HUES6 (cell line): ENCODE measurements at regions not wholly inside any gene's neighbourhood (a gene's known extent, or its start where the extent isn't known, plus 50 kb on each side); places are given as distances from the start of the nearest gene placed in this dataset.

ENCODE experiments used
- H3K27ac ChIP-seq: 2 replicates; pipeline ENCODE4 v1.7.0; 2013; ENCODE audit warnings: low read depth, mild to moderate bottlenecking, low read length, inconsistent platforms
- H3K27me3 ChIP-seq: 2 replicates; pipeline ENCODE4 v1.6.1; 2013; ENCODE audit warnings: low read length; ENCODE audit not compliant: control insufficient read depth, insufficient read depth
- H3K36me3 ChIP-seq: 2 replicates; pipeline ENCODE4 v1.6.1; 2013; ENCODE audit warnings: low read length; ENCODE audit not compliant: control insufficient read depth, insufficient read depth
- H3K4me1 ChIP-seq: 2 replicates; pipeline ENCODE4 v1.6.1; 2013; ENCODE audit warnings: low read length; ENCODE audit not compliant: control insufficient read depth, insufficient read depth
- H3K4me3 ChIP-seq: 2 replicates; pipeline ENCODE4 v1.5.1; 2013; ENCODE audit warnings: low read depth, low read length
- H3K9ac ChIP-seq: one replicate; pipeline ENCODE4 v1.6.1; 2013; ENCODE audit warnings: mild to moderate bottlenecking, low read length
- H3K9me3 ChIP-seq: 2 replicates; pipeline ENCODE4 v1.6.1; 2013; ENCODE audit warnings: low read depth, low read length; ENCODE audit not compliant: control insufficient read depth, insufficient read depth

DNA sequence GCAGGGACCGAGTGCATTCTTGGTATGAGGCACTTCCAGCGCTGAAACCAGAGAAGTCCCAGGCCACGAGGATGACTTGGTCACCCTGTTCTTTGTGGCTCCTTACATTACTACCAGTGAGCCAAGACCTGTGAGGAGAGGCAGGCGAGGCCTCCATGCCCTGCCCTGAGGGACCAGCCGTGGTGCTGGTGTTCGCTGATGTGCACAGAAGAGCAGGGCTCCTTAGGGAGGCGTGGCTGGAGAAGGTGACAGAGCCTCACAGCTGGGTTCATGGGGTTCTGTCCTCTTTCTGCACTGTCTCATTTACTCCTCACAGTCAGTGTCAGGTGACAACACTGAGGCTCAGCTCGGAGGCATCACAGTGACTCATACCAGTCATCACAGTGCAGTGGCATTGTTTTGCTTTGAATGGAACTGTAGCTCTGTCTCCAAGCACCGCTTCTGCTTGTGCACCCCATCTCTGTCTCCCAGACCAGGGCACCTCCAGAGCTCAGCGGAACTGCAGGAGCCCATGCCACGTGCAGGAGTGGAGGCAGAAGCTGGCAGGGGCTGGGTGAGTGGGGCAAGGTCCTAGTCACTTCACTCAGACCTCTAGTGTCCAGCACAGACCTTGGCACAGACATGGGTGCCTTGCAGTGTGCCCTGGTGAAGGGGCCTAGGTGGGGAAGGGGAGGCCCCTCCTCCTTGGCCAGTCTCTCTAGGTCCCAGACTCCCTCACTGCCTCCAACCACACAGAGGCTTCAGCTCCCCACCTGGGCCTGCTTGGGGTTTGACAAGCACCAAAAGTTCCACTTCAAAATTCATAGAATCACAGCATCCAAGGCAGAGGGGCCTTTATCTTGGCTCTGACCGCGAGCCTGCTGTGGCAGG is 310.9 kb downstream of the MATN1 start:
- Histone ChIP-seq H3K27ac (no peak overlapping the region), H3K27me3 (no peaks in the 10 kb centered on the region), H3K9ac (no peak overlapping the region), H3K4me1 (peaks cover 5% of the 10 kb centered on the region; the same call in 1 of the 2 replicates), H3K9me3 (no peaks in the 10 kb centered on the region), H3K4me3 (no peak overlapping the region), H3K36me3 (no peaks in the 10 kb centered on the region)

GRCh38 chr1:30411206-30411605 is 312.2 kb downstream of the MATN1 start:
- no peak overlapping the region for H3K9ac ChIP-seq
- no peaks in the 10 kb centered on the region for H3K36me3 ChIP-seq
- H3K9me3 ChIP-seq: no peaks in the 10 kb centered on the region
- H3K4me1 ChIP-seq: peaks cover 9% of the 10 kb centered on the region; the same call in 1 of the 2 replicates
- H3K27me3 ChIP-seq: no peaks in the 10 kb centered on the region
- H3K27ac ChIP-seq: no peak overlapping the region
- no peak overlapping the region for H3K4me3 ChIP-seq

DNA sequence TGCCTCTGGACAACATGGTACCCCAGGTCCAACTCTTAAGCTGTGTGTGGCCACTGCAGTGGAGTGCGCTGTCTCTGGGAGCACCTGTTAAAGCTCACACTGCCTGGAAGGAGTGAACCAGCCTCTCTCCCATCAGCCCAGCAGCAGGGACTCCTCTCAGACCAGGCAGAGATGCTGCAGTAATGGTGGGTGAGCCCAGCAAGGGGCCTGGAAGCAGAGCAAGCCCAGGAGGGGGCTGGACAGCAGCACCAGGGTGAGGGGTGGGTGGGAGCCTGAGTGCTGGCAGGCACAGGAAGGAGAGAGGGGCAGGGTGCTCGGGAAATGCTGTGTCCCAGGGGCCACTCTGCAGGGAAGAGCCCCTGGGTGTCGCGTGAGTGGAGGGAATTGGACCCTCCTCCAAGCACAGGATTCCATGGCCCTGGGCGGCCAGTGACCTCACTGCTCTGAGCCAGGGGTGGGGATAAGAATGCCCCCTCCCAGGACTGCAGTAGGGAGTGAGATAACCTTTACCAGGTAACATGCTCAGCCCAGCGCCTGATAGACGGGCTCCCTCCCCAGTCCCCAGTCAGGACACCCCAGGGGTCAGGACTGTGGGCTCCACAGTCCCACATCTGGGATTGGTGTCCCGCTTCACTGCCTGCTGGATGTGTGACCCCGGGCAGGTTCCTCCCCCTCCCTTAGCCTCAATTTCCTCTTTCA is 313.1 kb downstream of the MATN1 start:
- no peaks in the 10 kb centered on the region for H3K9me3 ChIP-seq
- H3K4me1 ChIP-seq: peaks cover 9% of the 10 kb centered on the region; the same call in 1 of the 2 replicates
- H3K4me3 ChIP-seq: no peak overlapping the region
- H3K9ac ChIP-seq: no peak overlapping the region
- no peaks in the 10 kb centered on the region for H3K36me3 ChIP-seq
- H3K27ac ChIP-seq: no peak overlapping the region
- H3K27me3 ChIP-seq: no peaks in the 10 kb centered on the region

DNA sequence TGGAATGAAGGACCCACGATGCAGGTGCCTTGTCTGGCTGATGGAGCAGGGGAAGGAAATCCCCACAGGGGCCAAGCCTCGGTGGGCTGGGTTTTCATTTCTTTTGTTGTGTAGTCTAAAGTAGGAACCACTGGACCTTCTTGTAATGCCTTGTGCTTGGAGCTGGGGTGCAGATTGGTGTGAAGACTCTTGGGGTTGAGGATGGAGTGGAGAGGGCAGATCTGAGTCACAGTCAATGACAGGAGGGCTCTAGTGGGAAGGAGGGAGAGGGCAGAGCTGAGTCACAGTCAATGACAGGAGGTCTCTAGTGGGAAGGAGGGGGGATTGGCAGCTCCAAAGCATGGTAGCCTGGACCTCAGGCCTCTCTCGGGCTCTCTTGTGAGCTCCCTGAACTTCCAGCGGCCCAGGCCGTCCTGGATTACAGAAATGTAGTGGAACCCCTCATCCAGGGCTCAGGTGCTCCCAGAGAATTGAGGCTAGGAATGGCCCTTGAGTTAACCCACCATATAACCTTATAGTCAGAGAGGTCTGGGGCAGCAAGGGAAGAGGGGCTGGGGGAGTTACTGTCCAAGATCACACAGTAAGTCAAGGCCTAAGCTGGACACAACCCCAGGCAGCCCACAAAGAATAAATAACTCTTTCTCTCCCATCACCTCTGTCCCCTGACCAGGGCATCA is 313.8 kb downstream of the MATN1 start:
- Histone ChIP-seq H3K27ac (no peak overlapping the region), H3K4me3 (no peak overlapping the region), H3K9ac (no peak overlapping the region), H3K4me1 (peaks cover 9% of the 10 kb centered on the region; the same call in 1 of the 2 replicates), H3K36me3 (no peaks in the 10 kb centered on the region), H3K27me3 (no peaks in the 10 kb centered on the region), H3K9me3 (no peaks in the 10 kb centered on the region)

GRCh38 chr1:30407865-30408580 is 315.4 kb downstream of the MATN1 start:
- peaks cover 9% of the 10 kb centered on the region; the same call in 1 of the 2 replicates for H3K4me1 ChIP-seq
- H3K36me3 ChIP-seq: no peaks in the 10 kb centered on the region
- H3K9me3 ChIP-seq: no peaks in the 10 kb centered on the region
- H3K9ac ChIP-seq: no peak overlapping the region
- H3K4me3 ChIP-seq: no peak overlapping the region
- no peak overlapping the region for H3K27ac ChIP-seq
- H3K27me3 ChIP-seq: no peaks in the 10 kb centered on the region

GRCh38 chr1:30406996-30407864 is 316.2 kb downstream of the MATN1 start:
- Histone ChIP-seq H3K27me3 (no peaks in the 10 kb centered on the region), H3K4me1 (peaks cover 9% of the 10 kb centered on the region; the same call in 1 of the 2 replicates), H3K4me3 (no peak overlapping the region), H3K27ac (no peak overlapping the region), H3K36me3 (no peaks in the 10 kb centered on the region), H3K9me3 (no peaks in the 10 kb centered on the region), H3K9ac (no peak overlapping the region)

GRCh38 chr1:30405631-30406212 is 317.7 kb downstream of the MATN1 start:
- no peak overlapping the region for H3K9ac ChIP-seq
- H3K27ac ChIP-seq: no peak overlapping the region
- no peak overlapping the region for H3K4me3 ChIP-seq
- no peaks in the 10 kb centered on the region for H3K27me3 ChIP-seq
- H3K9me3 ChIP-seq: no peaks in the 10 kb centered on the region
- H3K4me1 ChIP-seq: peaks cover 9% of the 10 kb centered on the region; the same call in 1 of the 2 replicates
- H3K36me3 ChIP-seq: no peaks in the 10 kb centered on the region

- Histone ChIP-seq H3K9ac (no peak overlapping the region), H3K9me3 (no peaks in the 10 kb centered on the region), H3K27me3 (no peaks in the 10 kb centered on the region), H3K27ac (no peak overlapping the region), H3K36me3 (no peaks in the 10 kb centered on the region), H3K4me3 (no peak overlapping the region), H3K4me1 (peaks cover 9% of the 10 kb centered on the region; the same call in 1 of the 2 replicates)
Measured at GRCh38 chr1:30405081-30405480, 318.3 kb downstream of the MATN1 start.

GRCh38 chr1:30404341-30404740 is 319.0 kb downstream of the MATN1 start:
- Histone ChIP-seq H3K36me3 (no peaks in the 10 kb centered on the region), H3K27ac (no peak overlapping the region), H3K4me3 (no peak overlapping the region), H3K9ac (no peak overlapping the region), H3K27me3 (no peaks in the 10 kb centered on the region), H3K9me3 (no peaks in the 10 kb centered on the region), H3K4me1 (peaks cover 9% of the 10 kb centered on the region; the same call in 1 of the 2 replicates)
